NOMO-1 treated with DMSO at 0.1 percent for 48 hours (cell line): ENCODE measurements at regions not wholly inside any gene's neighbourhood (a gene's known extent, or its start where the extent isn't known, plus 50 kb on each side); places are given as distances from the start of the nearest gene placed in this dataset.

Source experiments
- DNase-seq: peaks from one replicate; lab custom pipeline; 2025; ENCODE audit not compliant: unreplicated experiment; lab: John Stamatoyannopoulos, UW

DNA sequence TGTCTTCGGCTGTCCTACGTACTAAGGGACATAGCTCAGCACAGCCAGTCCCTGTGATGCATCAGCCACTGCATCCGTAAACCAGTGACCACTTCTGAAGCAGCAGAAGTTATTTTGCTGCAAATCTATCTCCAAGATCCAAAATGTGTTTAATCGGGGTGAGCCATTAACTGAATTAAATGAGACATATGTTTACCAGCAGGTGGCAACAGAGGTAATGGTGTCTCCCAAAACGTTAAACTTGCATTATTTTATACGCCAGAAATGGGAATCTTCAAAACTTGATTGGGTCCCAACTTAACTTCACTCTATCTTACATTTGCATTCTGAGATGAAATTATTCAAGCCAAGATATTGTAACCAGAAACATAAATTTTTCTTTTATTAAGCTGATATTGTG, 75.3 kb upstream of the BOC start:
- no peak for DNase-seq

- DNase-seq: no peak
Measured at GRCh38 chr3:113136544-113136943, 74.8 kb upstream of the BOC start.

DNA sequence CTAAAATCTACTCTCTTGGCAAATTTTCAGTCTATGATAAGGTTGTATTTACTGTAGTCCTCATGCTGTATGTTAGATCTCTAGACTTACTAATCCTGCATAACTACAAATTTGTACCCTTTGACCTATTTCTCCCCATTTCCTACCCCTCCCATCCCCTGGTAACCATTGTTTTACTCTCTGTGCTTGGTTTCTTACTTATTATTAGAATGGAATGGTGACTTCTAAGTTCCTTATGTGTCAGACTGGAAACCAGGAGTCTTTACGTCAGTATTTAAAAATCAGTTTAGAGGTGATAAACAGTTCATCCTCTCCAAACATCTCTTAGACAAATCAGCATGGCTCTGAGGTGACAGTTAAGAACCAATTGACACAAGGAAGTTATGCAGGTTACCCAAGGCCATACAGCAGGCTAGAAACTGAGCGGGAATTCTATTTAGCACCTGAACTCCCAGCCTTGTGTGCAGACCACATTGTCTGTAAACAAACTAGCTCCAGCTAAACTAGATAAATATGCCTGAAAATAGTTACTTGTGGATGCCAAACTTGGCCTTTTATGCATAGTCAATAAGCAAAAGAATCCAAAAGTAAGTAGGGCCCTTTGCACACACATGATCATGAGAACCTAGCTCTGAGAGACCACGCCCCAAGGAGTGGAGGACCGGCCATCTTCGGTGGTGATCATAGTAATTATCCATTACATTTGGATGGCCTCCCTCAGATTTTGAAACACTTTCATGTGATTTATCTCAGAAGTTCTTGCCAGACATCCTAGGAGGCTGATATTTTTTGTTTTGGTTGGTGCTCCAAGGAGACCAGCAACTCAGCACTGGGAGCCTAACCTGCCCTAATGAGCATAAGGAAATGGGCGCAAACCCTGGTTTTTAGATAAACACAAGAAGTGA, 72.3 kb upstream of the BOC start:
- DNase-seq: no peak

- DNase-seq: peak; percentile 86
Measured at GRCh38 chr3:113140876-113141275, 70.5 kb upstream of the BOC start.

- DNase-seq: no peak
Measured at GRCh38 chr3:113141543-113141942, 69.8 kb upstream of the BOC start.

DNA sequence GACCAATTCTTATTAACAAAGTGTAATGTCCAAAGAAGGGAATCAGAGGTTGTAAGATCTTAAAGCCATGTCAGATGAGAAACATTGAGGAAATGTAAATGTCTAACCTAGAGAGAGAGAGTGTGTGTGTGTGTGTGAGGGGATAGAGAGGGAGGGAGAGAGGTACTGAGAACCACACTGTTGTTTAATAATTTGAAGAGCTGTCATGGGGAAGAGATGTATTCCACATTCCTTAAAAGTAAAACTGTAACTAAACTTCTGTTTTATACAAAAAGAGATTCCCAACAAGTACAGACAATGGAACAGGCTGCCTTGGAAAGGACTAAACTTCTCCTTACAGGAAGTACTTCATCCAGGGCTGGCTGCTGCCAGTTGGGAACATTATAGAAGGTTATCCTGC, 68.9 kb upstream of the BOC start:
- no peak for DNase-seq

- no peak for DNase-seq
Measured at GRCh38 chr3:113143353-113143752, 68.0 kb upstream of the BOC start.

DNA sequence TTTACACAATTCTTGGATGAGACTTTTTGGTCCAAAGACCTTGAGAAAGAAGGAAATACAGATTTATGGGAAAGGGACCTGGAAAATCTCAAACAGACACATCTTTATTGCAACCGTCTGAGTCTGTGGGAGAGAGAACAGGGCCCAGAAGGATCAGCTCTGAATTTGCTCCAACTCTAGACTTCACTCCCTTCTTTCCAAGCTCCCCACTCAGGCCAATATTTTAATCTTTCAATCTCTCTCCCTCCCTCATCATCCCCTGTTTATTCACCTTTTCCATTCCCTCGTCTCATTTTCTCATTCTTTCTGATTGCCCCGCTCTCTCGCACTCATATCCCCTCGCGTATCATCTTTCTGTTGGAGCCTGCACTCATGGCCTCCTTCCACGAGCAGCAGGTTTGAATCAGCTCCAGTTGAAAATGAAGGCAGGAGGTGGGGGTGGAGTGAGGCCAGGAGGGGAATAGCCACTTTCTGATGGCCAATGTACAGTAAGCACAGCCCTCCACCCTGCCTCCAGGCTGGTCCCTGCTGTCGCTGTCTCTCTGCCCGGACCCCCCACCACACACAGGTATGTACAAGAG, 63.6 kb upstream of the BOC start:
- no peak for DNase-seq

GRCh38 chr3:113148284-113148683, 63.1 kb upstream of the BOC start:
- DNase-seq: no peak

DNA sequence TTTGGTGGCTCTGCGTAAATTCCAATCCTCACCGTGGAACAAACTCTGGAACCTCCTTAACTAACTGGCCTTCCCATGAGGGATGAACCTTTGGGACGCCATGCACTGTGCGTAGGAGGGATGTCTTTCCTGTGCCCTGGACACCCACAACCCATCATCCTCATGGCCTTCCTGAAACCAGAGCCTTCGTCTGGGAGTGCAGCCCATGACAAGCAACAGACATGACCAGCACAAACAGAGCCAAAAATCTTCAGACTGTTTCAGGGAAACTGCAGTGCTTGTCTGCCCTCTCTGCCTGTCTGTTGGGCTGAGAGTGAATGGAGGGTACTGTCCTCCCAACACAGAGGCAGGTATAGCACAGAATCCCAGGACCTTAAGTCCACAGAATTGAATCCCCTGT, 61.1 kb upstream of the BOC start:
- no peak for DNase-seq

GRCh38 chr3:113151461-113152031, 59.8 kb upstream of the BOC start:
- DNase-seq: no peak

DNA sequence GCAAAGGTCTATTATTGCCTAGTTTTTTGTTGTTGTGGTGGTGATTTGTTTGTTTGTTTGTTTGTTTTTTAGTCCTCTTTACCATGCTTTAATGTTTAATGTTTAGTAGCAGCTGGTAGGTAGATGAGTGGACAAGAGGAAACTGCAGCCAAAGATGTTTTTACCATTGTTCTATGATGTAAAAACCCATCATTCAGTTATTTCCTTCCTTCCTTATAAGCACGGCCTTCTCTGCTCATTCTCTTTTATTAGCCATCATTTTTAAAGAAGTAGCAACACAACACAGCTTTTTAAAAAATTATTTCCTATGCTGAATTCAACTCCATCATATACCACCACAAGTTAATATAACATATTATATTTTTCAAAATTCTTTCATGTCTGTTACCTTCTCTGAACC, 58.5 kb upstream of the BOC start:
- DNase-seq: no peak

DNA sequence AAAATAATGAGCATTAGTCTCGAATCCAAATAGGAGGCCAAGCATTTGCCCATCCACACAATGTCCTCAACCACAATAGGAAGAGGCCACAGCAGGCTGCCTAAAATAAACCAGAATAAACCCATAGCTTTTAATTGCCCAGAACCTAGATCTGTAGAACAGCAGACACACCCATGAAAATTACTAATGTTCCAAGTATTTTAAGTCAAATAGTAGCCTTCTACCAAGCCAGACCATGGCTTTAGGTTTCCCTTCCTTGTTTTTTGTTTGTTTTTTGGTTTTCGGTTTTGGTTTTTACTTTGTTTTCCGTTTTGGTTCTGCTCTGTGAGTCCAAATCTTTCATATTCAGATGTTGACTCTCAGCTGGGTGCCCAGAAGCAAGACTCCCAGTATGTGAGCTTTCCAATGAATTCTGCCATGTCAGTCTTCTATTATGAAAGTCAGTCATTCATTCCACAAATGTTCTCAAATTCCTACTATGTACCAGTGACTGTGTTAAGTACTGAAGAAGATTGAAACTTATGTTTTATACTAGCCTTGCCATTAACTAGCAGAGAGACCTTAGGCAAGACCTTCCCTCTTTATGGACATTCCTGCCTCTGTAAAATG, 57.8 kb upstream of the BOC start:
- no peak for DNase-seq

GRCh38 chr3:113156816-113157333, 54.5 kb upstream of the BOC start:
- no peak for DNase-seq

DNA sequence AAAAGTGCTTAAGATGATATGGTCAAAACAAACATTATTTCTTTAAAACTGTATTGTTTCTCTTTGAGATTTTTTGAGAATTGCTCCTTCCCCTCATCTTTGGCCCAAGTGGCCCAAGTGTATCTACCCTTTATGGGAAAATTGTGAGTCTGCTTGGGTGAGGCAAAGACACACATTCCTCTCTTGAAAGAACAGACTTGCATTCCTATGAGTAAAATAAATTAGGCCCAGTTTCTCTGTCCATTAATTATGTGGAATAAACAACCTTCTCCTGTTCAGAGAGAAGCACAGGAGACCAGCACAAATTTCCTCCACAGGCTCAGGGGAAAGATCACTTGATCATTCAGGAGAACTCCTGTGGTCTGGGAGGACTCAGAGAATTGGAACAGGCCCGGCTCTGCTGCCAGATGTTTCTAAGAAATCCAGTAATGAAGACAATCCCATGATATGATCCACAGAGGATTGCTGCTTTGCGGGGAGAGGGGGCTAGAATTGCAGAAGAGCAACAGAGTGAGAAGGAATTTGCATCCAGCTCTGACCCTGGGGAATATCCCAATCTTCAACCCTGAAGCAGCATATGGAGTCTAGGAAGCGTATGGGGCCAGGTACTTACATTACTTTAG, 53.8 kb upstream of the BOC start:
- no peak for DNase-seq

- DNase-seq: no peak
Measured at GRCh38 chr3:113158171-113158570, 53.2 kb upstream of the BOC start.
